Left hindlimb (tissue), 1 donor: ENCODE measurements at regions not wholly inside any gene's neighbourhood (a gene's known extent, or its start where the extent isn't known, plus 50 kb on each side); places are given as distances from the start of the nearest gene placed in this dataset.
"Not testable (repeated sequence)": the region's sequence is repeated elsewhere in the genome, so short reads cannot be mapped to it uniquely, and the experiment has no call there.

Experiments used
- DNase-seq: peaks from one replicate; pipeline ENCODE4 v3.0.0-alpha.2; 2018

DNA sequence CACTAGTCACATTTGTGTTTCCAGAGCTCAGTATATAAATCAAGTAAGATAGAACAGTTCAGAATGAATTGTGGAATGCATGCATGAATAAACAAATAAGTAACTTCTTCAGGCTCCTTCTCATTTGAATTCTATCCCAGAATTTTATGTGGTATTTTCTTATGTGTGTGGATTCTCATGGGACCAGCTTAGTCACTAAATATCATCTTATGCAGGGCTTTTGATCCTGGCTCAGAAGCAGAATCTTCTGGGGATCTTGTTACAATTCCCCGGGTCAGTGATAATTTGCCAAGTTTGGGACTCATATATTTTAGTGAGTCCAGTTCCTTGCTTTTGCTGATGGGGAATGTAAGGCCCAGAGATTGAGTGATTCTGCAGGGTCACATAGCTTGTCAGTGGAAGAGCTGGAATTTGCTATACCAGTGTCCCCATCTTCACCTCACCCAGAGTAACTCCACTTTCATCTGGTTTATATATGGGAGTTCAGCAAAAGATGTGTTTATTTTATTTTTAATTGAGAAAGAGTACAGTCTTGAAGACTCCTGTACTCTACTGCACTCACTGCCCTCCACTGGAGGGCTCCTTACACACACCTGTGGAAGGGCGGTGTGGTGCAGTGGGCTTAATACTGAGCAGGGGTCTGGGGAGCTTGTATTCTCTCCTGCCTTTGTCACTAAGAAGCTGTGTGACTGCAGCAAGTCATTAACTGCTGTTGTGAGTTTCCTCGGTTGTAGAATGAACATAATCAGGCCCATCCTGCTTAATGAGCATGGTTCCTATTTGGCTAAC lies 198.2 kb upstream of the CXorf66 start:
- DNase-seq: no peak

DNA sequence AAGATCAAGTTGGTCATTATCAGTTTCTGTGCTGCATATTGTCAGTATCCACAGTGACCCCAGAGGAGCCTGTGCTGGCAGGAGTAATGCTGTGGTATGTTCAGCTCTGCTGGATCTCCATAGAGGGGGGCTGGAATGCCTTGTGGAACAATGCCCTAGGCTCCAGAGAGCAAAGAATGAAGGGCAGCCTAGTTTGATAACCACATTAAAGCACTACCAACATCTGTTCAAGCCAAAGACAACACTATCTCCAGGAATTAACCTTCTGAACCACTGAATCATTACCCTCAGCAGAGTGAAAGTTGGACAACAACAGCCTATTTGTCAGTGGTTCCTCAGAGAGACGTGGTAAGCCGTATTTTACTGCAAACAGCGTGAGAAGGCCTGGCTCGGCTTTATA lies 192.3 kb upstream of the CXorf66 start:
- DNase-seq: no peak

DNA sequence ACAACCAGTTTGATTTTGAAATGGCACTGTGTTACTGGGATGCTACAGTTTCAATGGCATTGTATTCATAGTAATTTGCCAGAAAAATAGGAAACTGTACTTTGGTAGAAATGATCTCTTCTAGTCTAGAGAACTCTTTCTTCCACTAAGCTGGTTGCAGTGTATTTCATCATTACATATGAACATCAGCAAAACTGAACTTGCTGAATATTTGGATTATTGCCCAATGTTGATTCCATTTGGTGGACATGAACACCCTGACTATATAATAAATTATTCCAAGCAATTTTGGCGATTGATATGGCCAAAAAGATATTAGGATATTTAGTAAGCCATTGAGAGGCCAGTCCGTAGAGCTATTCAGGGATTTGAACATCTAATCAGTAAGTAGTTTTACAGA lies 191.8 kb upstream of the CXorf66 start:
- no peak for DNase-seq

DNA sequence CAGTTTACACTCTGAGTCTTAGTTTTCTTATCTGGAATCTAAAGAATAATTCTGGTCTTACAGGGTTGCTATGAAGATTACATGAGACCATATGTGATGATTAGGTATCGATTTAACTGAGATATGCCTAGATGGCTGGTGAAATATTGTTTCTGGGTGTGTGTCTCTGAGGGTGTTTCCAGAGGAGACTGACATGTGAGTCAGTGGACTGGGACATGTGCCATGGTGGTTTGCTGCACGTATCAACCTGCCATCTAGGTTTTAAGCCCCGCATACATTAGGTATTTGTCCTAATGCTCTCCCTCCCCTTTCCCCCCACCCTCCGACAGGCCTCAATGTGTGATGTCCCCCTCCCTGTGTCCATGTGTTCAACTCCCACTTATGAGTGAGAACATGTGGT lies 186.0 kb upstream of the CXorf66 start:
- no peak for DNase-seq

DNA sequence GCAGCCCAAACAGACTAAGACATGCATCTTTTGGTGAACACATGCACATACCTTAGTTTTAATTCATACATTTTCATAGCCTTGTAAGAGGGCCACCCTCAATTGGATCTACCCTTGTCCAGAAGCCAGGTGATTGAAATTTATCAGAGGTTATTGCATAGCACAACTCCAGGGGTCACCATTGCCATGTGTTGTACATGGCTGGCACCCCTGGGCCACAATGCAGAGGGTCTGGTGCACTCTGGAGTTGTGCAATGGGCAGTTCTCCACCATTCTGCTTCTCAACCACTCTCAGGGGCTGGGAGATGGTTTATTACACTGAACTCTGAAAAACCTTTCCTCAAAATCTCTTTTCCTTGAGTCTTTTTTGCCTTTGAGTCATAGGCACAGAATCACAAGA lies 184.4 kb upstream of the CXorf66 start:
- no peak for DNase-seq

DNA sequence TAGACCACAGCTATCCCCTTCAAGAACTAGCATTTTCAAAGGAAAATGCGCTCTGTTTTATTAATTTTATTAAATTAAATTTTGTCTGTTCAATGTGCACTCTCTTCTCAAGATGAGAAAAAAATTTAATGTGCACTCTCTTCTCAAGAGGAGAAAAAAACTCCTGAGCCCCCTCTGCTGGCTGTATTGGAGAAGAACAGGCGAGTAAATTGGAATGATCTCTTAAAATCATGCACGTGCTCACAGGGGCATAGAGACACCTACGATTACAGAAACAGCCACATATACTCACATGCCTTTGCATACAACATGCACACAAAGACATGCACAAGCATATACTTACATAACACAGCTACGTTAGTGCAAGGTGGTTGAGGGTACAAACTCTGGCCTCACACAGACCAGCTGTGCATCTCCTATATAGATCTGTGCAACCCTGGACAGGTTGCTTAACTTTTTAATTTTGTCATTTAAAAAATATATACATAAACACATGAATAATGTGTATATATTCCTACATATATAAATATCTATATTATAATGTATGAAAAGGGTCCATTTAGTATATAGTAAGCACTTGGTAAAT lies 176.2 kb upstream of the CXorf66 start:
- DNase-seq: peak; percentile 34

DNA sequence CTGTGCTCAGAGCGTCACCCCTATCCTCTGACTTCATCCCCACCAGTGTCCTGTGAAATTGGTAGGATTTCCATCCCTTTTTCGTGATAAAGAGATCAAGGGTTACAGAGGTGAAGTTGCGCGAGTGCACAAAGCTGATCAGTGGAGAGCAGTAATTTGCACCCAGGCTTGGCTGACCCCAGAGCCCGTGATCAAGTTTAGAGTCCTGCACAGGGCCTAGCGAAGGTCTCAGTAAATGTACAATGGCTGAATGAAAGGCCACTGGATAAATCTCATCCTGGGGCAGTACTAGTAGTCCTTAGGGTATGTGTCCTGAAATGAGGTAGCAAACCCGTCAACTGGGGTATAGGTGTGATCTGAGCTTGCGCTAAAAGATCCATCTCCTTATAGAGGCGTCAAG lies 173.2 kb upstream of the CXorf66 start:
- not testable (repeated sequence) for DNase-seq

DNA sequence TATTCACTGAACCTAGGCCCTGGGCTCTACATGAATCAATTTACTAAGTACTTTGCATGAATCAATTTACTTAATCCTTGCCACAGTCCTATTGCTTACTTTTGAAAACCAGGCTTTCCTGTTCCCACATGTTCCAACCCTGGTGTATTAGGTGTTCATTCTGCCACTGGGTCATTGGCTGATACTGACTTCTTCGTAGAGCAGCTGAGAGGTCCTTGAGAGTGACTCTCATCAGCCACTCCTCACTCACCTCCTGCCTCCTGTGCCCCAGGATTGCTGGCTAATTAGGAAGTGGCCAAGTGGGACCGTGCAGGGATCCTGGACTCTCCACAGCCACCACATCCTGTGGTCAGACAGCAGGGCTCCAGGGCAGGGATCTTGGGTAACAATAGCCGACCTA lies 172.7 kb upstream of the CXorf66 start:
- not testable (repeated sequence) for DNase-seq

DNA sequence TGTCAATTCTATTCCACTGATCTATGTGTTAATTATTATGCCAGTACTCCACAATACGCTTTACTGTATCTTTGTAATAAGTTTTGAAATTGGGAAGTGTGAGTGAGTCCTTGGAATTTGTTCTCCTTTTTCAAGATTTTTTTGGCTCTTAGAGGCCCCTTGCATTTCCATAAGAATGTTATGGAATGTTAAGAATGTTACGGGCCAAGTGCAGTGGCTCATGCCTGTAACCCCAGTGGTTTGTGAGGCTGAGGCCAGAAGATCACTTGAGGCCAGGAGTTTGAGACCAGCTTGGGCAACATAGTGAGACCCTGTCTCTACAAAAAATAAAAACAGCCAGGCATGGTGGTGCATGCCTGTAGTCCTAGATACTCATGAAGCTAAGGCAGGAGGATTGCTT lies 167.6 kb upstream of the CXorf66 start:
- no peak for DNase-seq

DNA sequence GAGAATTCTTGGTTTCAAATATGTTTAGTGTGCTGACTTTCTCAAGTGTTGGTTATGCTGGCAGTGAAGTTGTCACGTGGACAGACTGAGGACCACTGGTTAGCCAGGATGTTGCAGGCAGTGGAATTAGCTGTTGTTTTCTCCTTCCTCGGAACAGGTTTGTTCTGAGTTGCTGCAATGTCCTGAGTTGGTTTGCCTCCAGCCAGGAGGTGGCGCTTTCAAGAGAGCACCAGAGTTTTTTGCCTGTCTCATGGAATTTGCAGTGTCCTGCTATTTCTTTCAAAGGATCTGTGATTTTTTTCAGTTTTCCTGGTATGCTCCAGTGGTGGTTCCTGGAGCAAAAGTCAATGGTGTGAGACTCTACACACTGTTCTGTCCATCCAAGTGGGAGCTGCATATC lies 158.1 kb upstream of the CXorf66 start:
- no peak for DNase-seq

DNA sequence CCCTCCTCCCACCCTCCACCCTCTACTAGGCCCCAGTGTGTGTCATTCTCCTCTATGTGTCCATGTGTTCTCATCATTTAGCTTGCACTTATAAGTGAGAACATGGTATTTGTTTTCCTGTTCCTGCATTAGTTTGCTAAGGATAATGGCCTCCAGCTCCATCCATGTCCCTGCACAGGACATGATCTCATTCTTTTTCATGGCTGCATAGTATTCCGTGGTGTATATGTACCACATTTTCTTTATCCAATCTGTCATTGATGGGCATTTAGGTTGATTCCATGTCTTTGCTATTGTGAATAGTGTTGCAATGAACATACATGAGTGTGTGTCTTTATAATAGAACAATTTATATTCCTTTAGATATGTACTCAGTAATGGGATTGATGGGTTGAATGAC lies 148.7 kb upstream of the CXorf66 start:
- not testable (repeated sequence) for DNase-seq

DNA sequence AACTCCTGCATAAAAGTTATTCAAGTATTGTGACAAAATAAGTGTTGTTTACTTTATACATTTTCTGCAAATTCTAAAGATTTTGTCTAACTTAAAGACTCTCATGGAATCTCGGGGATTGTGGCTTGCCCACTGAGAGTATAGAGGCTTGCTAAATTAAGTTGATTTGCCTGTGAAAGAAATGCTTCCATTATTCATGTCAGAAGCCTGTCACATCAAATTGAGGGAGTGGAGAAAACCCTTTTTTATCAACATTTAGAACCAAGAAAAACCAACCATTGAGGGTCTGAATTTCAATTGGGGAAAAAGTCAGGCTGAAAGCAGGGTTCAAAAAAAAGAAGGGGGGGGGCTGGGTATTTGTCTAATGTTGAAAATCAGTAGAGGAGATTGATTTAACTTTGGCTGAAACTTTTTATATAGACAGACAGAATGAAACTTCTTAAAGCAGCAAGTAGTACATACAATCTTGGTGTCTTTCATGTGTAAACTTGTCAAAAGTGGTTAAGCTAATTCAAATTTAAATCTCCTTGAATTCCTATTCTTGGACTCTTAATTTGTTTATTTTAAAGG lies 144.8 kb upstream of the CXorf66 start:
- no peak for DNase-seq

DNA sequence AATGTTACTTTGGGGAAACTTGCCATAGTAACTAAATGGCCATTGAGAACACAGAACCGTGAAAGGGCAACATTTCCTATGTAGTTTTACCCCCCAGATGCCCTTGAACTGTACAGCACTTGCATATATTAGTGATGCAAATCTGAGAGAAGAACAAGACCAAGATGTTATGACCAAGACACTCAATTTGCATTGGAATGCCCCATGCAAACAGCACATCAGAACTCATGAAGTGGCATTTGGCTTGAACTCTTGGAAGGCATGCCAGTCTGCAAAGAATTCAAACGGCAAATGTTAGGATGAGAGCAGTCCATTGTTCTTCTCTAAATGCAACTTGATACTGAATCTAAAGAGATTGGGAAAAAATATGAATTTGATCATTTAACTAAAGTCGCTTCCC lies 139.4 kb upstream of the CXorf66 start:
- no peak for DNase-seq

DNA sequence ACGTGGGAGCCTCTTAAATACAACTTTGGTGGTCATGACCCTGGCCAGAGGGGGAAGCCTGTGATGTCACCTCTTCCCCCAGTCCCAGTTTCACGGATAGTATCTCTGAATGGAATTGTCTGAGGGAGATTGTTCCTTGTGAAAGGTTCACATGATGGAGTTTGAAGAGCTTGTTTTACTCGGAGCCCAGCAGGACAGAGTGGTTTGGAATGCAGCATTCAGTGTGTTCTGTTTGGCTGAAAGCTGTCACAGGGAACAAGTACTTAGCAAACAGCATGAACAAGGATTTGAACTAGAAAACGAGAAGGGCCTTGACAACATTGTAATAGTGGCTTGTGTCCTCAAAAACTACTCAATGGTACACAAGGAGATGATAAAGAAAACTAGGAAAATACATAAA lies 133.9 kb upstream of the CXorf66 start:
- DNase-seq: no peak

DNA sequence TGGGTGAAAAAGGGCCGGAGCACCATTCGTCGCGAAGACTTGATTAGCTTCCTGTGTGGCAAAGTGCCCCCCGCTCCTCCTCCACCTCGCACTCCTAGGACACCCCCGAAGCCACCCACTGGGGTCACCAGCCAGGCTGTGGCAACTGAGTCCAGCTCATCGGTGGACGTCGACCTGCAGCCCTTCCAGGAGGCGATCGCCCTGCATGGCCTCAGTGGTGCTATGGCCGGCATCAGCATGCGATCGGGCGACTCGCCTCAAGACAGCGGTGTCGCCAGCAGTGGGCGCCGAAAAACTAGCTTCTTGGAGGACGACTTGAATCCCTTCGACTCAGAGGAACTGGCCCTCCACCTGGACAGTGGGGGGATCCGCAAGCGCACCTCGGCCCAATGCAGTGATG lies 126.8 kb upstream of the CXorf66 start:
- DNase-seq: no peak

DNA sequence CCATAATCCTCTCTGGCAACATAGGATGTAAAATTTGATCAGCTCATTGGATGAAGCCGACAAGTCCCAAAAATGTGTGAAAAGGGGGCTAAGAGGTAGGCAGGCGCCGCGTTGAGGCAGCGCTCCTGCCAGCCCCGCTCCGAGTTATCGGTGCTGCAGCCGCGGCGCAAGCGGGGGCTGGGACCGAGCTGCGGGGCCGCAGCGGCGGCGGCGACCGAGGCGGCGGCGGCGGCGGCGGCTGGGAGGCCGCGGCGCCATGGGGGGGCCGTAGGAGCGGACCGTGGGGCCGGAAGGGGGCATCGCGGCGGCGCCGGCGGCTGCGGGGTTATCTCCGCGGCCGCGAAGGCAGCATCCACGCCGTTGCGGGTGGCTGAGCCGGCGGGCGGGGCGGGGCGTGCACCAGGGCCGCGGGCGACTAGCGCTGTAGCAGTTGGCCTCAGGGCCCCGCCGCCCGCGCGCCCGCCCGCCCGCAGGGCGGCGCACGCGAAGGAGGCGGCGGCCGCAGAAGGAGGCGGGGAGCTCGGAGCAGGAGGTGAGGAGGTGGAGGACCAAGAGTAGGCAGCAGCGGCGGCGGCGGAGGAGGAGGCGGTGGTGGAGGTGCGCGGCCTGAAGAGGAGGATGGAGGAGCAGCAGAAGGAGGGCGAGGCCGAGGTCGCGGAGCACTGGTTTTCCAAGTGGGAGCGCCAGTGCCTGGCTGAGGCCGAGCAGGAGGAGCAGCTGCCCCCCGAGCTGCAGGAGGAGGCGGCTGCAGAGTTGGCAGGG lies 126.0 kb upstream of the CXorf66 start:
- peak; percentile 26 for DNase-seq

DNA sequence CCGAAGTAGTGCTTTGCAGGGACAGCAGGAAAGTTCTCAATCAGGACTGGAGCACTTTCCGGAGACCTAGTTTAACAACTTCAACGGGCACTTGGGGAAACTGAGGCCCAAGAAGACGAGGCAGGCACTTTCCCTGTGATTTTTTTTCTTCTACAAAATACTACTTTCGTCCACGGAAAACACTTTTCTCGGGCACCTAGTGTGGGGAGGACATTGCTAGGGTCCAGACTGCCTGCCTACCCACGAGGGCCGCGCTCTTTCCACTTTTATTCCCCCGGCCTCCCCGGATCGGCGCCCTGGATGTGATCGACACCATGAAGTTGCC lies 125.4 kb upstream of the CXorf66 start:
- DNase-seq: no peak

DNA sequence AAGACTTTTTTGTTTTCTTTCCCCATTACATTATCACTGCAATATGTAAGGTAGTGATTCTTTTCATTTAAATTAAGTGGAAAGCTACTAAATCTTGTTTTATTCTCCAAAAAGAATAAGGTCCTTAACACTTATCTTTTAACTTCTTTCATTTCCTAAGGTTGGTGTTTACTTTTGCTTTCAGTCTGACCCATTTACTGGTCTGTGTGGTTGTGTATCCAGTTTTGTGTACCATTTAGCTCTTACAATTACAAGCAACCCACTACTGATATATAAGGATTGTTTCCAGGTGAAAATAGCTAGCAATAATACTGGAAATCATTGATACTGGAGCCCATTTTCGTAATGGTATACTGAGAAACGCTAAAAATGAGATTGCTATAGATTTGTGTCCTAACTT lies 123.1 kb upstream of the CXorf66 start:
- no peak for DNase-seq

DNA sequence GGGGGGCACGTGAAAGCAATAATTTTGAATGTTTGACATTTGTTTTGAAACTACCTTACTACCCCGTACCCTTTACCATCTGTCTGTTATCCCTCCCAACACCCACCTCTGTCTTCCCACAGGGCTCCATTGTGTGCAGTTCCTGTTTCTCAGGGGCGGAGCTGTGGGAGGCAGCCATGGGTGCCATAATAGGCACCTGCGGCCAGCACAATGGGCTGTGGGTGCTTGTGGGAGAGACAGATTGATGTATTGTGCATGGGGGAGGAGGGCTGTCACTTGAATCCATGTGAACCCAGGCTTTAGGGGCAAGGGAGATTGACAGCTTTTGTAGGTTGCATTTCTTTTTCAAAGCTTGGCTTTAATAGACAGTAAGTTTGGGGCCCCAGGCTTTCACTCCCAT lies 122.6 kb upstream of the CXorf66 start:
- DNase-seq: no peak

DNA sequence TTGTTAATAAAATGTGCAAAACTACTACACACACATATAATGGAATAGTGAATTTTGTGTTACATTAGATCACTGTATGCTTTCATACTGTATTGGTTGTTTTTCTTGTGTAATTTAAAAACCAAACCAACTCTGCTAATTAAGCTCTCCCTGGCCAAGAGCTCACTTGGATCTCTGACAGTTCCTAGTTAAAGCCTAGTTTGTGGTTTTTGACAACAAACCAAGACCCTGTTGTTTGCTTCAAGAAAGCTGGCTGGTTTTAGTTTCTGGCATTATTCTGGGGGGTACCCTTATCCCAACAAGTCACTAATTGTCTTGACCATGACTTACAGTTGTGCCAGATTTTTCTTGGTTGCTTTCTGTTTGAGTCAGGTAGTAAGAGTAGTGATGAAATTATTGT lies 121.4 kb upstream of the CXorf66 start:
- DNase-seq: no peak

DNA sequence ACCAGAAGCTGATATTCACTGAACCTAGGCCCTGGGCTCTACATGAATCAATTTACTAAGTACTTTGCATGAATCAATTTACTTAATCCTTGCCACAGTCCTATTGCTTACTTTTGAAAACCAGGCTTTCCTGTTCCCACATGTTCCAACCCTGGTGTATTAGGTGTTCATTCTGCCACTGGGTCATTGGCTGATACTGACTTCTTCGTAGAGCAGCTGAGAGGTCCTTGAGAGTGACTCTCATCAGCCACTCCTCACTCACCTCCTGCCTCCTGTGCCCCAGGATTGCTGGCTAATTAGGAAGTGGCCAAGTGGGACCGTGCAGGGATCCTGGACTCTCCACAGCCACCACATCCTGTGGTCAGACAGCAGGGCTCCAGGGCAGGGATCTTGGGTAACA lies 109.5 kb upstream of the CXorf66 start:
- DNase-seq: not testable (repeated sequence)

DNA sequence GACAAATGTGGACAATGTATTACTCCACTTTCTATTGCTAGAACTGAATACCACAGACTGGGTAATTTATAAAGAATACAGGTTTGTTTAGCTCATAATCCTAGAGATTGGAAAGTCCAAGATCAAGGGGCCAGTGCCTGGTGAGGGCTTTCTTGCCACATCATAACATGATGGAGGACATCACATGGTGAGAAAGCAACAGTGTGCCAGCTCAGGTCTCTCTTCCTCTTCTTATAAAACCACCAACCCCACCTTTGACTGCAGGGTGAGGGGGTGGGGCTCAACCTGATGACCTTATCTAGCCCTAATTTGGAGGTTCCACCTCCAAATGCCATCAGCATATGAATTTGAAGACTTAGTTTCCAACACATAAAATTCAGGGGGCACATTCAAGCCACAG lies 105.7 kb upstream of the CXorf66 start:
- DNase-seq: no peak

DNA sequence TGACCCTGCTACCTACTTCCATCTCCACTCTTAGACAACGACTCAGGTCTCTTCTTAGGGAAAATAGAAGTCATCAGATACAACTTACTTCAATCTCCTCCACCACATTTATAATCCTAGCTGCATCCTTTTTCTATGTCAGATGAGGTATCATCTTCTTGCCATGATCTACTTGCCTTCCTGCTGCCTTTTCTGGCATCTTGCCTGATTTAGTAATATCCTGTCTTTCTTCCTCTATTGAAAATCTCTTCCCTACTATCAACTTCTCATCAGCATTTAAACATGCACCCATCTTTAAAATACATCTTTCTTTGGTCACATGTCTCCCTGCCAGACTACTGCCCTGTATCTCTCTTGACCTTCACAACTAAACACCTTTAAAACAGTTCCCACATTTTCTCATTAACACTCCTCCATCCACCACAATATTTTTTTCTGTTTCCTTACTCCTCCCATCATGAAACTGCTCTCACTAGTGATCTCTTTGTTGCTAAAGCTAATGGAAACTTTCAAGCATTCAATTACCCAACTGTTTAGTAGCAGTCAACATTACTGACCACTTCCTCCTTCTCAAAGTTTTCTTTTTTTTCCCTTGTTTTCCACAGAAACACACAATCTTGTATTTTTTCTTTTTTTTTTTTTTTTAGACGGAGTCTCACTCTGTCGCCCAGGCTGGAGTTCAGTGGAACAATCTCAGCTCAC lies 100.8 kb upstream of the CXorf66 start:
- DNase-seq: no peak
